SIG-M5 treated with dmso at 0.1 percent for 504 hours (cell line): ENCODE measurements at regions not wholly inside any gene's neighbourhood (a gene's known extent, or its start where the extent isn't known, plus 50 kb on each side); places are given as distances from the start of the nearest gene placed in this dataset.
"Not testable (repeated sequence)": the region's sequence is repeated elsewhere in the genome, so short reads cannot be mapped to it uniquely, and the experiment has no call there.

ENCODE experiments used
- DNase-seq: peaks from one replicate; lab custom pipeline; 2025; ENCODE audit not compliant: unreplicated experiment; lab: John Stamatoyannopoulos, UW

DNA sequence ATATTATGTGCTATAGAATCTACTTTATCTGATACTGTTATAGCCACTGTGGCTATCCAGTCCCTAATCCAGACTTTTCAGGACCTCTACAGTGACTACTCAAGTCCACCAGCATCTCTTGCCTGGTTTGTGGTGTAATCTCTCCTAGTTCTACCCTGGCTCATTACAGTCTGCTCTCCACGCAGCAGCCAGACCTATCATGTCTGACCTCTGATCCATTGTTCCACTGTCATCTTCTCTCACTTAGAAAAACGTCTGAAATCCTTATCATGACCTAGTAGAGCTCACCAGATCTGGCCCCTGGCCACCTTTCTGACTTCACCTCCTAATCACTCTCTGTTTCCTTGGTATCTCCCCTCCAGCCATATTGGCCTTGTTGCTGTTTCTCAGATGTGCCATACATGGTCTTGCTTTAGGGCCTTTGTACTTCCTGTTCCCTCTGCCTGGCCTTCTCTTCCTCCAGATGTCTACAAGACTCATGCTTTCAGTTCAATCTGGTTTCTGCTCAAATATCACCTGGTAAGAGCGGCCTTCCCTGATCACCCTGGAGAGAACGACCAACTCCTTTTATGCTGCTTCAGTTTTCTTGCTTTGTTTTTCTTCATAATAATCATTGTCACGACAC is 475.5 kb downstream of the AACS start:
- DNase-seq, result no peak

DNA sequence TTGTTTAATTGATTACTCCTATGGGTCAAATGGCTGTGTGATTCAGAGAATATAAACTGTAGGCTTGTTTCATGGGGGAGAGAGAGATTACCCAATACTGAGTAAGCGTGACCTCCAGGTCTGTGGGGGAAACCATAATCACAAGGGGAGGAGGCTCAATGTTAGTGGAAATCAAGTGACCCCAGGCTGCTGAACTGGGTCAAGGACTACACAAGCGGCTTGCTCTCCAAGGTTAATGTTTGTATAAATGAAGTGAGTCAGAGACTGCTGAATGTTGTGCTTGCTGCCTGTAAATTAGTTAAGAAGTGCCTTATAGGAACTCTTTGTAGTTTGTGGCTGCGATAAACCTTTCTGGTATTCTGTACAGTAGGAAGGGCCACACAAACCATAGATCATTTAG is 479.7 kb downstream of the AACS start:
- DNase-seq, result no peak

DNA sequence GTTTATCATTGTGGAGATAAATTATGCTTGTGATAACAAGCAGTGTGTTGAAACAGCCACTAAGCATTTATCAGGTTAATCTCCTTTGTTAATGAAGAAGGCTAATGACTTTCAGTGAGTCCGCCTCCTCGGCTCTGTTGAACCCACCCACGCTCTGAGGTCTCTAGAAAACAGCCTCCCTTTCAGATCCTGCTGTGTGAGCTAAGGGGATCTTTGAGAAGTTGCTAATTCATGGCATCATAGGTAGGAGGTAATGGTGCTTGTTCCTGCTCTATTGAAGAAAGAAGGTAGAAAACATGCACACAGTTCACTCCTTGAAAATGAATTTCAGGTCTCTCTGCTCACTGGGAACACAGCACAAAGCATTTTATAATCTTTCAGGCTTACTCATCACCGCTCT is 483.9 kb downstream of the AACS start:
- DNase-seq, result no peak

DNA sequence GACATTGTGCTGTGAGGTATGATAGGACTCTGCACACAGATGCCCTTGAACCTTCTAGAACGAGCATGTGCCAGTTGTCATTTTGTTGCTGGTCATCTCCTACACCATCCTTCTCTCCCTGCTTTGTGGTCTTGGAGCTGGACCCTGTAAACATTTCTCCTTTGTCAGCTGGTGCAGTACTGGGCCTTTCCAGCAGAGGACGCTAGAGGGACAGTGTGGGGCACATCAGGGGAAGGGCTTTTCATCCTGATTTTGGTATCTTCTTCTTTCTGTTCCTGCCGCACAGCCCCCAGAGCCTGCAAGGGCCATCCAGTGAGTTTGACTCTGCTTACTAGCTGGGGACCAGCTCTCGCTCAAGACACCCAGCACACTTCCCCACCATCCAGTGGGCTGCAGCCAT is 484.6 kb downstream of the AACS start:
- DNase-seq, result no peak

DNA sequence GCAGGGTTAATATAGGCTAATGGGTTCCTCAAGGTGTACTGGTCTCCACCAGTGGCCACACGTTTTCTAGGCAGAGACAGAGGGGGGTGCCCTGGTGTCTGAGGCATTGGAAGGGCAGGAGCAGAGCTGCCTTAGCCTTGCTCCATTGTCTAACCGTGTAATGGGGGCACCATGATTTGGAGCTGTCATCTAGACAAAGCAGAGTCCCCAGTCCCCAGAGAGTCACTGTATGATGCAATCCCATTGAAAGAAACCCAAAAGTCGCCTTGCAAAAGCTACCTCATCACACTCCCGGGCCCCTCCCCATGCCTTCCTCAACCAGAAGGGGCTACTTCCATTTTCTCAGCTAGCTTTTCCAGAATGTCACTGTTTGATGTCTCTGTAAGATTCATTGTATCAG is 487.1 kb downstream of the AACS start:
- DNase-seq, result no peak

DNA sequence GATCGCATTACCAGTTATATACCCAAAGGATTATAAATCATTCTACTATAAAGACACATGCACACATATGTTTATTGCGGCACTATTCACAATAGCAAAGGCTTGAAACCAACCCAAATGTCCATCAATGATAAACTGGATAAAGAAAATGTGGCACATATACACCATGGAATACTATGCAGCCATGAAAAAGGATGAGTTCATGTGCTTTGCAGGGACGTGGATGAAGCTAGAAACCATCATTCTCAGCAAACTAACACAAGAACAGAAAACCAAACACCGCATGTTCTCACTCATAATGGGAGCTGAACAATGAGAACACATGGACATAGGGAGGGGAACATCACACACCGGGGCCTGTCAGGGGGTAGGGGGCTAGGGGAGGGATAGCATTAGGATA is 495.8 kb downstream of the AACS start:
- DNase-seq, result not testable (repeated sequence)

DNA sequence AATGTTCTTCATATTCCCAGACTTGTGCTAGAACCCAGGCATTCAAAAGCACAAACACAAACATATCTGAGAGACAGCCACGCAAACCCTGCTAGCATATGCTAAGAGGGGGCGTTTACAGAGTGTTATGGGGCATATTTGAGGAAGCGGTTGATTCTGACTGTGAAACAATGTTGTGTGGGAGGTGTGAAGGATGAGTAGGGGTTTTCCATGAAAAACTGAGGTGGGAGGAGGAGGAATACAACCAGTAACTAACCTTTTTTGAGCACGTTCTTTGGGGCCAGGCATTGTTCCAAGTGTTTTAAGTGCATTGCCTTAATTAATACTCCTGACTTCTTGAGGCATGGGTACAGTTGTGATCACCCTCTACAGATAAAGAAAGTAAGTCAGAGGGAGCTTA is 499.5 kb downstream of the AACS start:
- no peak for DNase-seq

DNA sequence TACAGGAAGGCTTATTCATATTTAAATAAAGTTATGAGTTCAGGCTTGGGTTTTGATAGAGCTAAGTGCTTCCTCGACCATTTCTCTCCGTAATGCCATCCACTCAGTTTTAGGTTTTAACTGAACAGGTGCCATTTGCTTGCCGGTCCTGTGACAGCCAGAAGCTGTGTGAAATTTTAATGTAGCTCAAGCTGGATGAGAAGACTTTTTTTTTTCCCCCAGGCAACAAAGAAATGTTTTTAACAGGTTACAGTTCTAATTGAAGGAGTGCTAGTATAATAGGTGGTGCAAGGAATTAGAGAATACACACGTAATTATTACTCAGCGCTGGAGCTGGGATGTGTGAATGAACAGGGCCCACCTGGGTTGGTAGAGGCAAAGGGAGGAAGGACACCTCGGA is 502.3 kb downstream of the AACS start:
- no peak for DNase-seq

DNA sequence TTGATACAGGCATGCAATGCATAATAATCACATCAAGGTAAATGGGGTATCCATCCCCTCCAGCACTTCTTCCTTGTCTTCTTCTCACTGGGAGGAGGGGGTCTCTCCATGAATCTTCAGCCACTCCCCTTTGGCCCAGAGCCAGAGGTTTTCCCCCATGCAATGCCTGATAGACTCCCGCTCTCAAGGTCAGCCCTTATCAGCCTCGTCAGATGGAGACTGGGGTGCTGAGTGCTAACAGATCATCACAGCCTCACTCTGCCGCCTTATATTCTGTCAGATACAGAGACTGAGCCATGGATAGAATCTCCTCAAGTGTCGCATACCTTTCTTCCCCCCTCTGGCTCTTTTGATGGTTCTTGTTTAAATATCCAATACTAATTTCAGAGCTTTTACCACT is 503.1 kb downstream of the AACS start:
- DNase-seq, result no peak

DNA sequence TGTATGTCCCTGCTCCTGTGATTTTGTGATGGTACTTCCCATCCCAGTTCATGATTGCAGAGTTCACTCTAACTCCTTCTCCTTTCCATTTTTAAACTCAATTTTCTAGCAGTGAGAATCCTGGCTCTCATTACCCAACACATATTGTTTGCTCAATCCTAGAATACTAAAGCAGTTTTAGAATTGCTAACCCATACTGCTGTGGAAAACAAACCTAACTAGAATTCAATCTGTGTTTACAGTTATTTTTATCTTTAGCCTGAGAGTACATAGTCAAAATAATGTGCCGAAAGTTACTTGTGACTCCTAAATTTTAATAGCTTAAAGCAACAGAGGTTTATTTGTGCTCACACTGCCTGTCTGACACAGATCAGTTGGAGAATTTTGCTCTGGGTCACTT is 508.0 kb downstream of the AACS start:
- DNase-seq, result no peak

DNA sequence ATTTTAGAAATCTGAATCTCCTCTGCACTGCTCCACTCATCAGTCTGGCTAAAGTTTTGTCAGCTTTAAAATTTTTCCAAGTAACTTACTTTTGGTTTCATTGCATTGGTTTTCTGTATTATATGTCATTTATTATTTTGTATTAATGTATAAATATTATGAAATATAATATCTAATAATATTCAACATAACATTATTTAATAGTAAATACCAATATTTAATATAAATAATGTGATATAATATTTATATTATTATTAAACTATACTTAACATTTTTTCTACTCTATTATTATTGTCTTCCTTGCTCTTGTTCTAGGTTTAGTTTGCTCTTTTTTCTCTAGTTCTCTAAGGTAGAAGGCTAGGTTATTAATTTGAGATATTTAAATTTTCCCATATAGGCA is 512.1 kb downstream of the AACS start:
- no peak for DNase-seq

DNA sequence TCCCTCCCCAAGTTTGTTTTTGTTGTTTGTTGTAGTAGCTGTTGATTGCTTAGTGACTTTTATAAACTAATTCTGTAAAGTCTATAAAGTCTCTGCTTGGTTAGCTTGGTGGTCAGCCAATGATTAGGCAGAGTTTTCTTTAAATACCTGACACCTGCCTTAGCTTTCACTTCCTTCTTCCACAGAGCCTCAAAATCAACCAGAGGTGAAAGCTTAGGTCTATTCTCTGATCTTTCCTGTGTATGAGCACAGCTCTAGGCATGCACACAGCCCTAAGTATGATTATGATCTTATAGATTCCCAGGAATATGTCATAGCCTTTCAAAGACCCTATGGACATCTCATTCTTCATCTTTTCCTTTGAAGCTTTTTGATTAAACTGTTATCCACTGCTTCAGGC is 514.7 kb downstream of the AACS start:
- no peak for DNase-seq

DNA sequence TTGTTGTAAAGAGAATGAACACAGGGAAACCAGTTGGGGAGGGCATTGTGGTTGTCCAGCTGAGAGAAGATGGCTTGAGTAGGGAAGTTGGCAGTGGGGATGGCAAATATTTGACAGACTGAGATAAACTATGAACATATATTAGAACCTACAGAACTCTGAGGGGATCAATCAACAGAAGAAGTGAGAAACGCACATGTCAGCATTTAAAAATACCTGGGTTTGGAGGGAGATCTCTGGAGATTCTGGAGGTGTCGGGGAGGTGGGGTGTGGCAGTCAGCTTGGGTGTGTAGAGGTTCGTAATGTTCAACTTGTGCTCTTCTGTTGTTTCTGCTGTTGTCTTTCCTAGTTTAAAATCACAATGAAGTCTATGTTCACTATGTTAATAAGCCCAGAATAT is 517.8 kb downstream of the AACS start:
- DNase-seq, result no peak

DNA sequence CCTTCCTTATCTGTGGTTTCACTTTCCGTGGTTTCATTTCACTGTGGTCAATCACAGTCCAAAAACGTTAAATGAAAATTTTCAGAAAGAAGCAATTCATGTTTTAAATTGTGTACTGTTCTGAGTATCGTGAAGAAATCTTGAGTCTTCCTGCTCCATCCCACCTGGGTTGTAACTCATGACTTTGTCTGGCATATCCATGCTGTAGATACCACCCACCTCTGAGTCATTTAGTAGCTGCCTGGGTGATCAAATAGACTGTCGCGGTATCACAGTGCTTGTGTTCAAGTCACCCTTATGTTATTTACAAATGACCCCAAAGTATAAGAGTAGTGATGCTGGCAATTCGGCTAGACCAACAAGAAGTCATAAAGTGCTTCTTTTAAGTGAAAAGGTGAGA is 521.2 kb downstream of the AACS start:
- no peak for DNase-seq

DNA sequence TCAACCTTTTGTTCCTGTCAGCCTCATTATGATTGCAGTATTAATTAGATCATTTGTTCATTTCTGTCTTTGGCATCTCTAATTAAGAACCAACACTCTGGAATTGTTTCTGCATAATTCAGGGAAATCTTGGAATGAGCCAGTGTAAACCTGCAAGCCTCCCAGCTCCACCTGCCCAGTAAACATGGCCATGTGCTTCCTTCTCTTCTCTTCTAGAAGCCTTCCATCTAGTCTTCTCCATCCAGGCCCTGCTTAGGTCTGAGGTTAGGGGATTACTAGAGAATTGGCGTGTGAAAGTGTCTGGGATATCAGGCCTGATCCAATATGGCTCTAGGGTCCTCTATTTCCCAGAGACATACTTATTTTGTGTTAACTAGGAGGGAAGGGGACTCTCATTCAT is 528.0 kb downstream of the AACS start:
- DNase-seq, result no peak

DNA sequence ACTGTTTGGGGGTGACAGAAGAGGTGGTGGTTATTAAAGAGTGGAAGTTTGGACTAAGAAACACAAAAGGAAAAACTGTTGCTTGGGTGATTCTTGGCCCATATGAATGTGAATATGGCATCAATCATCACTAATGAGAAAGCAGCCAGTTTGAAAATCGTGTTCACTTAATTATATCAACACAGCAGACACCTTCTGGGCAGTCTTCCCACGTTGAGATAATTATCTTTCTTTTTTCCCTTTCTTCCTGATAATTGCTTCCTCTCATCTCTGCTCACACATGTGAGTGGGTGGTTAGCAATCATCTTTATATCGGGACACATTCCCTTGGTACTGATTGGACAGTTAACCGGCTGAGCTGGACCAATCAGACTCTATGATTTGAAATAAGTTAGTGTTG is 539.7 kb downstream of the AACS start:
- DNase-seq, result no peak

DNA sequence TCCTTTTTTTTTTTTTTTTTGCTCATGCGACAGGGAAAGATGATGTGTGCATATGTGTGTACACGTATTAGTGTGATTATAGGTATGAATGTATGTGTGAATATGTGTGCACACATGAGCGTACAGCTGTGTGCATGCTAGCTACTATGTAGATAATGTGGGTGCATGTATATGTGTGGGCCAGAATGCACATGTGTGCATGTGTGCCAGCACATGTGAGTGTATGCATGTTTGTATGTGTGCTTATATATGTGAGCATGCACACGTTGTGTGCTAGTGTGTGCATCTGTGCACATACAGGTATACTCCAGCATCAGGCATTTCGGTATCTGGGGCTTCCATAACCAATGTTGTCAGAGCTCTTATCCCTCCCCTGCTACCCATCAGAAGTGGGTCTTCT is 541.1 kb downstream of the AACS start:
- no peak for DNase-seq

DNA sequence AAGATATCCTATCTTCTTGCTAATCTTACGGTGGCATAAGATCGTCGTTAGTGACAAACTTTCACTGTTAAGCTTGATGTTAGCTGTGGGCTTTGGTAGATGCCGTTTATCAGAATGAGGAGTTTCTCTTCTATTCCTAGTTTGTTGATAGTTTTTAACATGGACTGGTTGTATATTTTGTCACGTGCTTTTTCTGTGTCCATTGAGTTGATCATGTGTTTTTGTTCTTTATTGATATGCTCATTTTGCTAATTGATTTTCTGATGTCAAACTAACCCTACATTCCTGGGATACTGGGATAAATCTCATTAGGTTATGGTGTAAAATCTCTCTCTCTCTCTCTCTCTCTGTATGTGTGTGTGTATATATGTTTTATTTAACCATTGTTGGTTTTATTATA is 545.1 kb downstream of the AACS start:
- no peak for DNase-seq

DNA sequence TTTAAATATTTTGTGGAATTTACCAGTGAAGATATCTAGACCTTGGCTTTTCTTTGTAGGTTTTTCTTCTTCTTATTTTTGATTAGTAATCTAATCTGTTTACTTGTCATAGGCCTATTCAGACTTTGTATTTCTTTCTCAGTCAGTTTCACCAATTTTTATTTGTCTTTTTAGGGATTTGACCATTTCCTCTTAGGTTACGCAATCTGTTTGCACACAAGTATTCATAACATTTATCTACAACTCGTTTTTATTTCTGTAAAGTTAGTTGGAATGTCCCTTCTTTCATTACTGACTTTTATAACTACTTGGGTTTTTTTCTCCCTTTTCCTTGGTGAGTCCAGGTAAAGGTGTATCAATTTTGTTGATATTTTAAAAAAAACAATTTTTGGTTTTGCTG is 545.7 kb downstream of the AACS start:
- no peak for DNase-seq

DNA sequence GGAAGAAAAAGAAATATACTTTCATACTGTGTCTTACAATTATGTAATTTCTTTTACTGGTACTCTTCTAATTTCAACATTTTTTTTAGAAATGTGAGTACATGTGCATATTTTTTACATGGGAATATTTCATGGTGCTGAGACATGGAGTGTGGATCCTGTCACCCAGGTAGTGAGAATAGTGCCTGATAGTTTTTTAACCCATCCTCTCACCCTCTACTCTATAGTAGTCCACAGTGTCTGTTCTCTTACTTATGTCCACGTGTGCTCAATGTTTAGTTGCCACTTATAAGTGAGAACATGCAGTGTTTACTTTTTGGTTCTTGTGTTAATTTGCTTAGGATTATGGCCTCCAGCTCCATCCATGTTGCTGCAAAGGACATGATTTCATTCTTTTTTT is 548.8 kb downstream of the AACS start:
- no peak for DNase-seq

DNA sequence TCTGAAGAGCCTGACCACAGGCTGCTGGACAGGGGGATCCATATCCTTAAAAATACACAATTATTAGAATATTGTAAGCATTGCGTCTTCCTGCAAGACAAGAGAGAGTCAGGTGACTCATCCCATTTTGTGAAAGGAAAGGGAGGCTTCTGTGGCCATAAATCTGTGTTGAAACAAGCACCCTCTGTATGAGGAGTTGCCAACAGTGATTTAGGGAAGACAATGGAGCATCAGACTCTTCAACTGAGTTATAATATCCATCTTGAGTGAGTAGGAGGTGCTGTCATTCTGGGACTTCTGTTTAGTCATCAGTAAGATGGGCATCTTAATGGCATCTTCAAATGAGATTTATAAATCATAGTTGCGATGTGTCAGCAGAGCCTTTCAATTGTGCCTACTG is 554.5 kb downstream of the AACS start:
- no peak for DNase-seq

DNA sequence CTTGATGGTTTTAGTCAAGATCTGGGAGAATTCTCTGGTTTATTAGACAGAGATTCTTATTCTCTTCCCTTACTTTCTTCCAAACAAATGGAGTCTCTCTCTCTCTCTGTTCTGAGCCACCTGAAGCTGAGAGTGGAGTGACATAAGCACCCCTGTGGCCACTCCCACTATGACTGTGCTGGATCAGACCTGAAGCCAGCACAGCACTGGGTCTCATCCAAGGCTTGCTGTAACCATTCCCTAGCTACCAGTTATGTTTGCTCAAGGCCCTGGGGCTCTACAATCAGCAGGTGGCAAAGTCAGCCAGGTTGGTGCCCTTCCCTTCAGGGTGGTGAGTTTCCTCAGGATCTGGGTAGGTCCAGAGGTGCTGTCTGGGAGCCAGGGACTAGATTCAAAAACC is 568.5 kb downstream of the AACS start:
- DNase-seq, result no peak

DNA sequence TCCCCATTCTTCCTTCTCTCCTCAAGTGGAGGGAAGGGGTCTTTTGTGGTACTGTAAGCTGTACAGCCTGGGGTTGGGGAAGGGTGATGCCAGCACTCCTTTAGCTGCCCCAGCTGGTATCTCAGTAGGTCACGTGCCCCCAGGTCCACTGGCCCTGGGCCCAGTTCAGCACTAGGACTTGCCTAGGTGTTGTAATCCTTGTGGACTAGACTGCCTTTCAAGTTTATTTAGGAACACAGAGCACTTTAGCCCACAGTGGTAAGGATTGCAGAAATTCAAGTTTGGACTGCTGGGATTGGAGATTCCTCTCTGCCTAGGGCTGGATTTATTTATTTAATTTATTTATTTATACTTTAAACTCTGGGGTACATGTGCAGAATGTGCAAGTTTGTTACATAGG is 569.6 kb downstream of the AACS start:
- DNase-seq, result no peak

DNA sequence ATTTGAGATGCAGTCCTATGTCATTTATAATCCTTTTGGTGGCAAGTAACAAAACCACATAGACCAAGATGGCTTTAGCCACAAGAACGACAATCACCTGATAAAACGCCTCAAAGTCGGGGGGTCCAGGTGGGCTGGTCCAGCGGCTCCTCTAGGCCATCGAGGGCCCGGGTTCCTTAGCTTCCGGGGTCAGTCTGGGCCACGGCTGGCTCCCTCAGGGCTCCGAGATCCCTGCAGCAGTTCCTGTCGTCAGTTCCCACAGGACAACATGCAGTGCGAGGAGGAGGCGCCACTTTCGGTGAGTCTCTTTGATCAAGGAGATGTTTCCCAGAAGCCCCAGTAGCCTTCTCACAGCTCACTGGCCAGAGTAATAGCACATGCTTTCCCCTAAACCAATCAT is 574.6 kb downstream of the AACS start:
- no peak for DNase-seq
